HG02623 (cell line): ENCODE measurements at regions not wholly inside any gene's neighbourhood (a gene's known extent, or its start where the extent isn't known, plus 50 kb on each side); places are given as distances from the start of the nearest gene placed in this dataset.

Source experiments
- ATAC-seq: cut with Tn5 transposase; IDR thresholded peaks from one replicate; pipeline ENCODE4 v1.9.1; 2021; ENCODE audit warnings: moderate library complexity; ENCODE audit not compliant: unreplicated experiment

DNA sequence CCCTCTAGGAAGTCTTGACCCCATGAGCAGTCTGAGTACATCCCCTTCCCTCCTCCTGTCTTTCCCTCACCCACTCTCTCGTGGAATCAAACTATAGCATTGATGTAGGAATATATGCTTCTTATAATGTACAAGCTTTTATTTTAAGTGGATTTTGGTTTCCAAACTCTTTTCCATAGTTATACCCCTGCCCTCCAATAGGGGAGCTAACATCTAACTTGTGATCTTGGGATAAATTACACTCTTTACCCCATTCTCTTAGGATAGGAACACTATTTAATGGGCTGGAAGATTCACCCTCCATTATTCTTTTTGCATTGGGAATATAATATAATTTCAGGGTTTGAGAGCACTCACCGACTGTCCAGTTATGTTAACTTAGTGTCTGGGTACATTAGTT lies 465.9 kb downstream of the GATA3 start:
- ATAC-seq, result no peak

DNA sequence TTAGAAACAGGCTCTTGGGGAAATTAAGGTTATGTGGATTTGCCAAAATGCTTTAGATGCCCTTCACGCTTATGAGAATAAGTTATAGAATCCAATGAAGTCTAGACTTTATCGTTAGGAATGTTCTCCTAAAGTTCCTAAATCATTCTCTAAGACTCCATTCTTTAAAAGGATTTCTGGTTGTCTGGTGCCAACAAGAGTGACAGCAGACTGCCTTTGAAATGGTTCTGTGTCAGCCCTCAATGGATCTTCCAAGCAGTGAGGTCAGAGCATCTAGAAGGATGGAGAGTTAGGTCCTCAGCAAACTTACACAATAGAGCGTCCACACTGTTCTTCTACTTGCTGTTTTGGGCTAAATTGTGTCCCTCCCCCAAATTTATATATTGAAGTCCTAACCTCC lies 473.3 kb downstream of the GATA3 start:
- ATAC-seq, result no peak

GRCh38 chr10:8531116-8531515 lies 476.6 kb downstream of the GATA3 start:
- no peak for ATAC-seq

DNA sequence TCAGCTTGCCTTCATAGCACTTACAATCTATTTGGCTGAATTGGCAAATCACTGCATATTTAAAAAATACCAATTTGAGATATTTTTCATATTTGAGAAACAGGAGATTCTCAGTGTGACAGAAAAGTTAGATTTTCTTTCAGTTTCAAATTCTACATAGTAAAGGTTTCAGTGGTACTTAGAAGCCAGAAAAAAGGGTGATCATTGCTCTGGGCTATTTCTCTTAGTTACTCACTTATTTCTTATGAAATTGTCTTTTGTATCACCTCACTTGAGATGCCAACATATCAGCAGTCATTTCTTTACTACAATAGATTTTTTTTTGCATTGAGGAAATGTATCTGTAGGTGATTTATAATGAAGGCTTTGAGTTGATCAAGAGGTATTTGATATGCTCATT lies 478.2 kb downstream of the GATA3 start:
- no peak for ATAC-seq

GRCh38 chr10:8533462-8533861 lies 479.0 kb downstream of the GATA3 start:
- no peak for ATAC-seq

DNA sequence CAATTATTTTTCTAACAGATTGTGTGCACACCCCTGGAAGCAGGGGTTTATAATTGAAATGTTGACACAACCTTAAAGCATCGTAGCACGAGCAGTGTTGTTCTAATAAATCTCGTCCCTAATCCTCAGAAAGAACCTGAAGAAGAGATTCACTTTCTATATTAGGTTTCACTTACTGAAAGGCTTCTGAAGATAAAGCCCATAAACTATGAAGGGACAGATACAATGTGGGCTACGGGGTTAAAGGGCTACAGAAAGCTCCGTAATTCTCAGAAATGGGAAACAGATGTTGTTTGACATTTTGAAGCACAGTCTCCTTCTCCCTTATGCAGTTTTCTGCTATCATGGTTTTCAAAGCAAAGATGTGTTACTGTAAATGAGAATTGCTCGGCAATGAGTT lies 479.6 kb downstream of the GATA3 start:
- no peak for ATAC-seq

- no peak for ATAC-seq
These were observed 480.4 kb downstream of the GATA3 start for GRCh38 chr10:8534891-8535290.

- no peak for ATAC-seq
These were observed 484.6 kb downstream of the GATA3 start for GRCh38 chr10:8539056-8539455.

- ATAC-seq, result no peak
These were observed 489.0 kb downstream of the GATA3 start for GRCh38 chr10:8543361-8544056.

- ATAC-seq, result no peak
These were observed 489.5 kb downstream of the GATA3 start for GRCh38 chr10:8544057-8544380.

DNA sequence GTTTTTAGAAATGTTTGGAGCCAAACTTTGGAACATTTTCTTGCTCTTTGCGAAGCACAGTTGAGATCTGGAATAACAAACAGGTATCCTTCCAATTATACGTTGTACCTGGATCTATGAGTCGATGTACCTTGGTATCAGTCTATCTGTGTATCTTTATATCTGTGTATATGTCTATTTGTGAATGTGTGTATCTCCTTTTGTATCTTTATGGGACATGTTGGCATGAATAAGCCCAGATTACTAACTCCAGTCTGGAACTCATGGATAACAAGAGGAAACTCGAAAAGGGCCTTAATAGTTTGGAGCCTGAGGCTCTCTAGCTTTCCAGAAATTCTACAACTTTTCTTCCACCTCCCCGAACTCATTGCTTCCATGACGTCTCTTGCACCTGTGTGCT lies 490.0 kb downstream of the GATA3 start:
- no peak for ATAC-seq

DNA sequence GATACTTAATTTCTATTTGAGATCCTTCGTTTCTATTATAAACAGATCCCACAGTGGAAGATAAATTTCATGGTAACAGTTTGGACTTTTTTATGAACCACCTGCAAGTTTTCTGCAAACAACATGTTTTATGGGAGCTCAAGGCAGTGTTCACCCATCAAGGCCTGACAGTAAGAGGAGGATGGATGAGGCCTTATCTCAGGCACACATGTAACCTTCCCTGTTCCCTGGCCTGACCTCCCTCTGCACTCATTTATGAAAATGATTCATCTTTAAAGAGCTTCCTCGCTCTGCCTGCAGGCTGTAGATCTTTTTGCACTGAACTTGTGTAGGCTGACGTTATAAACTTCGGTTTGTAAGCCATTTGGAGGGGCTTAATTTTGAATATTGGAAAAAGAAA lies 500.1 kb downstream of the GATA3 start:
- ATAC-seq, result no peak

DNA sequence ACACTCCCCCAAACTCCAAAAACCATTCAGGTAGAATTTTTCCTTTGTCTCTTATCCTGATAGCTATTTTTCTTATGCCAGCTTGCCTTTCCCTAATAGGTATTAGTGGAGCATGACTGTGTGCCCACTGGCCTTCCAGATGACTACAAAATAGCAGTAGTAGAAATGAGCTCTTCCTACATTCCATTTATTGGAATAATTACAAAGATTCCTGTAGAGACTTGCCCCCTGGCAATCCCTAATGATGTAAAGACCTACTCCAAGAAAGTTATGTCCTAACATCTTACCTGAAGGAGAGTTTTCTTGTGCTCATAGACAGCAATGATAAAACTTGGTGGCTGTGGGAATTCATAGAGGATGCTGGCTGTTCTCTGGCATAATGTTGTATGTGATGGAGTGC lies 501.8 kb downstream of the GATA3 start:
- no peak for ATAC-seq

GRCh38 chr10:8563478-8563877 lies 509.0 kb downstream of the GATA3 start:
- no peak for ATAC-seq

GRCh38 chr10:8566737-8567136 lies 512.2 kb downstream of the GATA3 start:
- ATAC-seq, result no peak

GRCh38 chr10:8568401-8568800 lies 513.9 kb downstream of the GATA3 start:
- no peak for ATAC-seq

GRCh38 chr10:8575620-8576019 lies 521.1 kb downstream of the GATA3 start:
- no peak for ATAC-seq

- no peak for ATAC-seq
These were observed 521.8 kb downstream of the GATA3 start for GRCh38 chr10:8576281-8576680.

GRCh38 chr10:8576911-8577310 lies 522.4 kb downstream of the GATA3 start:
- ATAC-seq, result no peak

DNA sequence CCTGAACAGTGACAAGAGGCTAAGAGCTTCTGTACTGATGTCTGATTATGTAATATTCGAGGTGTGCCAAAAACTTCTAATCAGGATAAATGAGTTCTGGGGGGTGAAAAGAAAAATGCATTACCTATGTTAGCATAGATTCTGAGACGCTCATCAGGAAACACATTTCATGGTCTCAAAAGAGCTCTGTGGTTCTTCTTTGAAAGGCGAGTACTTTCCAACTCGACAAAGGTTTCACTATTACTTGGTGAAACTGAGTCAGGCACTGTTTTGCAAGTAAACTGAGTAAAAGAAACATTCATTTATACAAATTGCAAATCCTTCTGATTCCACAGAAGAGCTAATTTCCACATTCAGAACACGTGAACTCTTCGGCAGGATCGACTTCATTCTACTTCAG lies 523.2 kb downstream of the GATA3 start:
- ATAC-seq, result no peak

GRCh38 chr10:8581521-8582225 lies 527.2 kb downstream of the GATA3 start:
- ATAC-seq, result no peak

GRCh38 chr10:8583096-8583495 lies 528.6 kb downstream of the GATA3 start:
- no peak for ATAC-seq

- no peak for ATAC-seq
These were observed 530.2 kb downstream of the GATA3 start for GRCh38 chr10:8584666-8585065.
